A549 (cell line): ENCODE measurements at regions not wholly inside any gene's neighbourhood (a gene's known extent, or its start where the extent isn't known, plus 50 kb on each side); places are given as distances from the start of the nearest gene placed in this dataset.
"Not testable (repeated sequence)": the region's sequence is repeated elsewhere in the genome, so short reads cannot be mapped to it uniquely, and the experiment has no call there.

Experiments used
- ATAC-seq, 2 experiments: fragments of 200-7000 bp in 1 of 2; fragments of >200 bp in 1 of 2; cut with Nextera tagmentation in 1 of 2; cut with Tn5 transposase in 1 of 2; 3 replicates each; pipeline versions ENCODE4 v1.8.0 to v1.9.1; 2018 to 2020; ENCODE audit warnings: mild to moderate bottlenecking in 1 of 2, moderate library complexity in 1 of 2
- CTCF ChIA-PET: fragments of 300-600 bp; sonication (Branson Sonifier 250); formaldehyde crosslinking; extraction: SDS; loops from one replicate; lab custom pipeline; 2021; ENCODE audit warnings: antibody characterized with exemption, inconsistent platforms; lab: Yijun Ruan, JAX
- POLR2A ChIA-PET: fragments of 350-600 bp; formaldehyde crosslinking; extraction: SDS; loops from one replicate; lab custom pipeline; 2021; ENCODE audit warnings: antibody characterized with exemption, inconsistent platforms; lab: Yijun Ruan, JAX
- DNase-seq, 2 experiments: peaks; one replicate each; pipeline versions ENCODE4 v3.0.0 to v3.0.0-alpha.2; 2011 to 2016; ENCODE audit warnings: low read depth in 1 of 2, low spot score in 1 of 2
- FAIRE-seq: peaks from 2 replicates; lab custom pipeline; 2011; peaks lifted over from hg19 to GRCh38; lab: Jason Lieb, UNC
- H3K27ac ChIP-seq, 2 experiments: fragments of >200 bp; sonication (Bioruptor Twin); formaldehyde crosslinking; 3 replicates each; pipeline ENCODE4 v1.5.1; 2016 to 2017
- H3K4me1 ChIP-seq: fragments of >200 bp; sonication (Bioruptor Twin); formaldehyde crosslinking; 3 replicates; pipeline ENCODE4 v1.6.1; 2016
- H3K4me2 ChIP-seq: fragments of >200 bp; sonication (Bioruptor Twin); formaldehyde crosslinking; 3 replicates; pipeline ENCODE4 v1.6.1; 2016
- H3K4me3 ChIP-seq: fragments of >200 bp; sonication (Bioruptor Twin); formaldehyde crosslinking; 3 replicates; pipeline ENCODE4 v1.5.1; 2016
- H3K9me3 ChIP-seq: fragments of >200 bp; sonication (Bioruptor Twin); formaldehyde crosslinking; 3 replicates; pipeline ENCODE4 v1.6.1; 2016
- BHLHE40 ChIP-seq: IDR thresholded peaks from 2 replicates; pipeline ENCODE4 v1.6.1; 2012; ENCODE audit warnings: low read depth, low read length, inconsistent platforms
- CBX2 ChIP-seq: fragments of 200-600 bp; sonication (generic); IDR thresholded peaks from 2 replicates; pipeline ENCODE4 v1.6.1; 2016; ENCODE audit warnings: low read depth, mild to moderate bottlenecking, borderline replicate concordance
- CBX8 ChIP-seq: fragments of 200-600 bp; sonication (generic); IDR thresholded peaks from 2 replicates; pipeline ENCODE4 v1.6.1; 2016
- CHD2 ChIP-seq: fragments of 150-350 bp; IDR thresholded peaks from 2 replicates; pipeline ENCODE4 v1.6.1; 2014; ENCODE audit warnings: low read length; ENCODE audit not compliant: partially characterized antibody
- CTCF ChIP-seq: fragments of >200 bp; sonication (Bioruptor Twin); formaldehyde crosslinking; IDR thresholded peaks from 3 replicates; pipeline ENCODE4 v1.5.1; 2016
- ELK1 ChIP-seq: fragments of 150-350 bp; IDR thresholded peaks from 2 replicates; pipeline ENCODE4 v1.6.1; 2014; ENCODE audit warnings: low read depth, mild to moderate bottlenecking, low read length
- EP300 ChIP-seq, 2 experiments: fragments of >200 bp; sonication (Bioruptor Twin); formaldehyde crosslinking; IDR thresholded peaks; 2 replicates in 1 of 2; 3 replicates in 1 of 2; pipeline ENCODE4 v1.6.1; 2016 to 2017
- ESRRA ChIP-seq: fragments of 150-350 bp; IDR thresholded peaks from 2 replicates; pipeline ENCODE4 v1.6.1; 2014; ENCODE audit warnings: mild to moderate bottlenecking, low read length, borderline replicate concordance
- HDAC2 ChIP-seq: fragments of 200-600 bp; sonication (generic); IDR thresholded peaks from 2 replicates; pipeline ENCODE4 v1.6.1; 2016
- KDM5A ChIP-seq: fragments of 200-600 bp; sonication (generic); IDR thresholded peaks from 2 replicates; pipeline ENCODE4 v1.6.1; 2016; ENCODE audit warnings: antibody characterized with exemption, mild to moderate bottlenecking
- RAD21 ChIP-seq, 2 experiments: fragments of >200 bp in 1 of 2; sonication (Bioruptor Twin) in 1 of 2; formaldehyde crosslinking in 1 of 2; IDR thresholded peaks in 1 of 2; conservative IDR thresholded peaks in 1 of 2; 2 replicates in 1 of 2; 3 replicates in 1 of 2; pipeline ENCODE4 v1.6.1; 2012 to 2018; ENCODE audit warnings: inconsistent platforms in 1 of 2
- SMC3 ChIP-seq: fragments of >200 bp; sonication (Bioruptor Twin); formaldehyde crosslinking; IDR thresholded peaks from 3 replicates; pipeline ENCODE4 v1.6.1; 2018; ENCODE audit warnings: inconsistent platforms
- ZC3H11A ChIP-seq: fragments of 450-650 bp; IDR thresholded peaks from 2 replicates; pipeline ENCODE4 v1.6.1; 2014; ENCODE audit warnings: antibody characterized with exemption, mild to moderate bottlenecking
- ZFP36 ChIP-seq: fragments of 450-650 bp; IDR thresholded peaks from 2 replicates; pipeline ENCODE4 v1.6.1; 2014; ENCODE audit warnings: borderline replicate concordance; ENCODE audit not compliant: partially characterized antibody
- ZNF302 ChIP-seq: fragments of 250-450 bp; sonication (Bioruptor Pico); IDR thresholded peaks from 2 replicates; pipeline ENCODE4 v1.9.0; 2021; ENCODE audit warnings: inconsistent platforms, mild to moderate bottlenecking, moderate library complexity
- WGBS: methylation state at CpG from one replicate; pipeline ENCODE4 v1.1.6; 2017; ENCODE audit errors: missing lambda C conversion rate; 5-methylcytosine and 5-hydroxymethylcytosine counted together
- TF ChIP-seq, protein P1 (sequence below): fragments of 450-650 bp; IDR thresholded peaks from 2 replicates; pipeline ENCODE4 v1.6.1; 2014; ENCODE audit warnings: antibody characterized with exemption
- TF ChIP-seq, protein P2 (sequence below): IDR thresholded peaks from 2 replicates; pipeline ENCODE4 v1.6.1; 2012
- TF ChIP-seq, protein P3 (sequence below): fragments of 200-600 bp; sonication (generic); IDR thresholded peaks from 2 replicates; pipeline ENCODE4 v1.6.1; 2016; ENCODE audit warnings: antibody characterized with exemption, mild to moderate bottlenecking, moderate library complexity

GRCh38 chr13:56528040-56528790 is 612.5 kb upstream of the PRR20A start:
- H3K27ac ChIP-seq = no peak overlapping the region
- 0% methylated on average over 1 of the region's 1 CpG for WGBS
- CTCF ChIA-PET = no interaction called here

GRCh38 chr13:56530096-56530495 is 610.6 kb upstream of the PRR20A start:
- CTCF ChIA-PET = no interaction called here
- no peak for FAIRE-seq
- POLR2A ChIA-PET = no interaction called here
- no peak overlapping the region for H3K27ac ChIP-seq
- H3K4me2 ChIP-seq = no peak overlapping the region
- 10% methylated on average over 1 of the region's 1 CpG for WGBS
- TF ChIP-seq HDAC2 (no peak), KDM5A (no peak), BHLHE40 (no peak), ZNF302 (CRISPR knock-in tag) (no peak), CHD2 (no peak)
- TF ChIP-seq, protein P1, sequence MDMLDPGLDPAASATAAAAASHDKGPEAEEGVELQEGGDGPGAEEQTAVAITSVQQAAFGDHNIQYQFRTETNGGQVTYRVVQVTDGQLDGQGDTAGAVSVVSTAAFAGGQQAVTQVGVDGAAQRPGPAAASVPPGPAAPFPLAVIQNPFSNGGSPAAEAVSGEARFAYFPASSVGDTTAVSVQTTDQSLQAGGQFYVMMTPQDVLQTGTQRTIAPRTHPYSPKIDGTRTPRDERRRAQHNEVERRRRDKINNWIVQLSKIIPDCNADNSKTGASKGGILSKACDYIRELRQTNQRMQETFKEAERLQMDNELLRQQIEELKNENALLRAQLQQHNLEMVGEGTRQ = no peak
- TF ChIP-seq, protein P2, sequence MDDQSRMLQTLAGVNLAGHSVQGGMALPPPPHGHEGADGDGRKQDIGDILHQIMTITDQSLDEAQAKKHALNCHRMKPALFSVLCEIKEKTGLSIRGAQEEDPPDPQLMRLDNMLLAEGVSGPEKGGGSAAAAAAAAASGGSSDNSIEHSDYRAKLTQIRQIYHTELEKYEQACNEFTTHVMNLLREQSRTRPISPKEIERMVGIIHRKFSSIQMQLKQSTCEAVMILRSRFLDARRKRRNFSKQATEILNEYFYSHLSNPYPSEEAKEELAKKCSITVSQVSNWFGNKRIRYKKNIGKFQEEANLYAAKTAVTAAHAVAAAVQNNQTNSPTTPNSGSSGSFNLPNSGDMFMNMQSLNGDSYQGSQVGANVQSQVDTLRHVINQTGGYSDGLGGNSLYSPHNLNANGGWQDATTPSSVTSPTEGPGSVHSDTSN = no peak
- TF ChIP-seq, protein P3, sequence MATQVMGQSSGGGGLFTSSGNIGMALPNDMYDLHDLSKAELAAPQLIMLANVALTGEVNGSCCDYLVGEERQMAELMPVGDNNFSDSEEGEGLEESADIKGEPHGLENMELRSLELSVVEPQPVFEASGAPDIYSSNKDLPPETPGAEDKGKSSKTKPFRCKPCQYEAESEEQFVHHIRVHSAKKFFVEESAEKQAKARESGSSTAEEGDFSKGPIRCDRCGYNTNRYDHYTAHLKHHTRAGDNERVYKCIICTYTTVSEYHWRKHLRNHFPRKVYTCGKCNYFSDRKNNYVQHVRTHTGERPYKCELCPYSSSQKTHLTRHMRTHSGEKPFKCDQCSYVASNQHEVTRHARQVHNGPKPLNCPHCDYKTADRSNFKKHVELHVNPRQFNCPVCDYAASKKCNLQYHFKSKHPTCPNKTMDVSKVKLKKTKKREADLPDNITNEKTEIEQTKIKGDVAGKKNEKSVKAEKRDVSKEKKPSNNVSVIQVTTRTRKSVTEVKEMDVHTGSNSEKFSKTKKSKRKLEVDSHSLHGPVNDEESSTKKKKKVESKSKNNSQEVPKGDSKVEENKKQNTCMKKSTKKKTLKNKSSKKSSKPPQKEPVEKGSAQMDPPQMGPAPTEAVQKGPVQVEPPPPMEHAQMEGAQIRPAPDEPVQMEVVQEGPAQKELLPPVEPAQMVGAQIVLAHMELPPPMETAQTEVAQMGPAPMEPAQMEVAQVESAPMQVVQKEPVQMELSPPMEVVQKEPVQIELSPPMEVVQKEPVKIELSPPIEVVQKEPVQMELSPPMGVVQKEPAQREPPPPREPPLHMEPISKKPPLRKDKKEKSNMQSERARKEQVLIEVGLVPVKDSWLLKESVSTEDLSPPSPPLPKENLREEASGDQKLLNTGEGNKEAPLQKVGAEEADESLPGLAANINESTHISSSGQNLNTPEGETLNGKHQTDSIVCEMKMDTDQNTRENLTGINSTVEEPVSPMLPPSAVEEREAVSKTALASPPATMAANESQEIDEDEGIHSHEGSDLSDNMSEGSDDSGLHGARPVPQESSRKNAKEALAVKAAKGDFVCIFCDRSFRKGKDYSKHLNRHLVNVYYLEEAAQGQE = no peak
- DNase-seq = no peak
- H3K4me3 ChIP-seq = no peak overlapping the region
- no peak for ATAC-seq
- H3K4me1 ChIP-seq = no peaks in the 10 kb centered on the region
- H3K9me3 ChIP-seq = no peaks in the 10 kb centered on the region

More at GRCh38 chr13:56528040-56528790, 612.5 kb upstream of the PRR20A start:
- H3K4me1 ChIP-seq = no peaks in the 10 kb centered on the region
- FAIRE-seq = no peak
- H3K9me3 ChIP-seq = no peaks in the 10 kb centered on the region
- no peak for ATAC-seq
- H3K4me2 ChIP-seq = no peak overlapping the region
- no peak overlapping the region for H3K4me3 ChIP-seq
- DNase-seq = no peak
- POLR2A ChIA-PET = no interaction called here
- TF ChIP-seq CTCF (no peak), ZC3H11A (no peak), ESRRA (no peak), ZFP36 (no peak), CBX8 (no peak), KDM5A (no peak), EP300 (IDR thresholded peaks at IDR 0.05) (no peak), BHLHE40 (no peak), CBX2 (no peak), RAD21 (conservative IDR thresholded peaks at IDR 0.05 in 1 of 2, IDR thresholded peaks at IDR 0.05 in 1 of 2) (no peak), SMC3 (no peak), ELK1 (no peak)

DNA sequence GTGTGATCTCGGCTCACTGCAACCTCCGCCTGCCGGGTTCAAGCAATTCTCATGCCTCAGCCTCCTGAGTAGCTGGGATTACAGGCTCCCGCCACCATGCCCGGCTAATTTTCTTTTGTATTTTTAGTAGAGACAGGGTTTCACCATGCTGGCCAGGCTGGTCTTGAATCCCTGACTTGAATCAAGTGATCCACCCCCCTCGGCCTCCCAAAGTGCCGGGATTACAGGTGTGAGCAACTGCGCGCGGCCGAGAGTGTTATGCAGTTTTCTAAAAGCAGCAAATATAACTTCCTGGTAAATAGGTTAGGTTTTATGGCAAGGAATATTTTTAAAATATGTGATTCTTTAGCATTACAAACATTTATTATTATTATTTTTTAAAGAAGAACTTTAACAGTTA is 592.8 kb upstream of the PRR20A start:
- H3K4me1 ChIP-seq, CTCF ChIA-PET, FAIRE-seq, ATAC-seq, H3K9me3 ChIP-seq, H3K27ac ChIP-seq, H3K4me2 ChIP-seq, H3K4me3 ChIP-seq, POLR2A ChIA-PET, DNase-seq: not testable (repeated sequence)
- 31% methylated on average over 11 of the region's 11 CpGs for WGBS
